ENCODE measurements at regions not wholly inside any gene's neighbourhood (a gene's known extent, or its start where the extent isn't known, plus 50 kb on each side); places are given as distances from the start of the nearest gene placed in this dataset.
"Not testable (repeated sequence)": the region's sequence is repeated elsewhere in the genome, so short reads cannot be mapped to it uniquely, and the experiment has no call there.

DNA sequence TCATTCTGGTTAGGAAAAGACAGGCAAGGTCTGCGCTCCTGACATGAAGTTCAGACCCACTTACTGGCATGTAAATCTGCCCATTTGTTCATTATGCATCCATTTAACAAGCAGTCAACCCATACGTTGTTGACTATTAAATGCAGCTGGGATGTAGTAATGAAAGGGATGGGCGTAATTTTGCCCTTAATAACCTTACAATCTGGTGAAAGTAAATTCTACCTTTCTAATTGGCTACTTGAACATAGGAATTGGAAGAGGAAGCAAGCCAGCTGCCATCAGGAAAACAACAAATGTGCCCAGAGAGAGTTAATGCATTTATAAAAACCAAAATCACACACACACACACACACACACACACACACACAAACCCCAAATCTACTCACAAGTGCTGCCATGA, 170.2 kb upstream of the PITRM1 start:
- DNase-seq (ENCODE audit: low read depth): no peak

- no peak for DNase-seq (ENCODE audit: low read depth)
These were observed 167.6 kb upstream of the PITRM1 start for GRCh38 chr10:3340127-3340730.

DNA sequence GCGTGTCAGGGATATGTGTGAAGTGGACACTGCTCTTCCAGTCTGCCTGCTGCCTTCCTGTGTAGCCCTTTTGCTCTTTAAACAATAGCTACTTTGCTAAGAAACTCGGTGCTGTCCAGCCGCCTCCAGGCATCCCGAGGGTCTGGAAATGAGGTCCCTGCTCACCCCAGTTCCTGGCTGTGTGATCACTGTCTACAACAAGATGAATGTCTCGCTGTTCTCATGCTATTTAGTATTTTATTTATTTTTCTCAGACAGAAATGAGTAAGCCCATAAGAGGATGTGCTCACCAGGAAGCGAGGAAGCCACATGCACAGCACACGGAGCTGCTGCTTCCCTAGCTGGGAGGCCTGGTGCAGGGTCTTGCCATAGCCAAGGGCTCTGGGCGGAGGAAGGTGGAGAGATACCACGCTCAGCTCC, 167.0 kb upstream of the PITRM1 start:
- DNase-seq (ENCODE audit: low read depth): no peak

DNA sequence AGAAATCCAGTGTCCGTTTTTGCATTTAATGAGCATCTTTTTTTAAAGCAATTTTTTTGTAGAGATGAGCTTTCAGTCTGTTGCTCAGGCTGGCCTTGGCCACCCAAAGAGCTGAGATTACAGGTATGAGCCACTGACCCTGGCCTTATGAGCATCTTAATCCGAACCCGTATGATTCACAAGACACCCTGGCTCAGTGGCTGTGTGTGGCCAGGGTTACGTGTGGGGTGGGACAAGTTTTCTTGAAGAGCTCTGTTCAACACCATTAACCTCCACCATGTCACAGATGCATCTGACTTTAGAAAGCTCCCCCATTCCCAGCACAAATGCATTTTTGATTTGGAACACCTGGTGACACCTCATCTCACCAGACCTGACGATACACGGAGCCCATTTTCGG, 166.5 kb upstream of the PITRM1 start:
- DNase-seq (ENCODE audit: low read depth): no peak

- no peak for DNase-seq (ENCODE audit: low read depth)
These were observed 165.2 kb upstream of the PITRM1 start for GRCh38 chr10:3337741-3338140.

DNA sequence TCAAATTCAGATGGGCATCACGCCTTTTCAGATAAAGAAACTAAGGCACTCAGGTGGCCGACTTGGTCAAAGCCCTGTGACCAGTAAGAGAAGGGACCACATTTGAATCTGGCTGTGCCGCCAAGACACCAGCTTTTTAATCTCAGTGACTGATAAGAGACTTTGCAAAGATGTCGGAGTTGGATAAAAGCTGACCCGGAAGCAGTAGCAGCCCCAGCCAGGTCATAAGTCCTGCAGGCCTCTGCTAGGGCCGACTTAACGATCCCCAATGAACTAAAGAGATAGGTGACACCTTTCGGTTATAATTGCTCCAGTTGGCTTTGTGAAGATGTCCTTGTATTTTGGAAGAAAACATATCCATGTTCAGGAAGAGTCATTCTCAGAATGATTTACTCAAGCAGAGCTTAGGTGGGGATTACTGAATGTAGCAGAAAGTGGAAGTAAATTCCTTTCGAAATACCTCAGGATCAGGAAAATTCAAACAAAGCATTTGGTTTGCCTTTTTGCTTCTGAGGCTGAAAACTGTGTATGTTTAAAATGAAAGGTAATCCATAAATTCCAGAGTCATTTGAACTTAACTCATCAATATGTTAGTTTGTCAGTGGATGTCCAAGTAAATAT, 164.2 kb upstream of the PITRM1 start:
- DNase-seq (ENCODE audit: low read depth): no peak

GRCh38 chr10:3333426-3333825, 160.8 kb upstream of the PITRM1 start:
- DNase-seq (ENCODE audit: low read depth): no peak

GRCh38 chr10:3331690-3332230, 159.2 kb upstream of the PITRM1 start:
- DNase-seq (ENCODE audit: low read depth): no peak

- DNase-seq (ENCODE audit: low read depth): no peak
These were observed 158.6 kb upstream of the PITRM1 start for GRCh38 chr10:3331187-3331586.

DNA sequence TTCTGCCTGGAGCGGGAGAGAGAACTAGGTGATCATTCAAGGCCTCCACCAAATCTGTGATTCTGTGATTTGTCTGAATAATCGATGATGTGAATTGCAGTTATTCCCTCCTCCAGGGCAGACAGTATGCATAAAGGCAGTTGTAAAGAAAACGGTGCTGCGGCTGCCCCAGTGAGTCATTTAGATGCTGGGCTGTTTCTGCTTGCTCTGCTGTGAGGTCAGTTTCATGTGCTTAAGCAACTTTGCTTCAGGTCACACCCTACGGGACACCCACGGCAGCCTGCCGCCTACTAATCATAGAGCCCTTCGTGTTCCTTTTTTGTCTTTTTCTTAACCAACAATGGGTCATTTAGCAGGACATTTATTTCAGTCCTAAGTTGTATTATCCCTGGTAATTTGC, 158.1 kb upstream of the PITRM1 start:
- DNase-seq (ENCODE audit: low read depth): no peak

DNA sequence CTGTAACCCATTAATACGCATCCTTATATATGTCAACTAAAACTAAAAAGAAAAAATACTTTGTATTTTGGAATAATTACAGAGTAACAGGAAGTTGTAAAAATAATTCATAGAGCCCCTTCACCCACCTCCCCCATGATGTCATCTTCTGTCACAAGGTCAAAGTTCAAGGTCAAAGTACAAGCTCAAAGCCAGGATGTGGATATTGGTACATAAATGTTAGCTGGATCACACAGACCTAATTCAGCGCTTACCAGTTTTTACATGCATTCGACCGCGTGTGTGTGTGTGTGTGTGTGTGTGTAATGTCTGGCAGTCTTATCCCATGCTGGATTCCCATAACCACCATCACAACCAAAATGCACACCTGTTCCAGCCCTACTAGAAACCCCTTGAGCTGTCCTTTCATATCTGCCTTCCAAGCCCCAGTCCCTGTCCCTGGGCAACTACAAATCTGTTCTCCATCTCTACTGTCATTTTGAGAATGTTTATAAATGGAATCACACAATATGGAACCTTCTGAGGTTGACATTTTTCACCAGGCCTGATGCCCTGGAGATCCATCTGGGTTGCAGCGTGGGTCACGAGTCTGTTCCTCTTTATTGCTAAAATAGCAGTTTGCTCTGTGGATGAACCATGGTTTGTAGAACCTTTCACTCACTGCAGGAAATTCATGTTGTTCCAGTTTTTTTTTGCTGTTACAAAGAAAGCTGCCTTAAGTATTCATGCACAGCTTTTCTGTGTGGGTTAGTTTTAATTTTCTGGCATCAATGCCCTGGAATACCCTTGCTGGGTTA, 153.6 kb upstream of the PITRM1 start:
- DNase-seq (ENCODE audit: low read depth): no peak

GRCh38 chr10:3324612-3325038, 152.0 kb upstream of the PITRM1 start:
- no peak for DNase-seq (ENCODE audit: low read depth)

GRCh38 chr10:3323865-3324498, 151.4 kb upstream of the PITRM1 start:
- no peak for DNase-seq (ENCODE audit: low read depth)

- no peak for DNase-seq (ENCODE audit: low read depth)
These were observed 148.5 kb upstream of the PITRM1 start for GRCh38 chr10:3321123-3321522.

GRCh38 chr10:3319811-3320226, 147.2 kb upstream of the PITRM1 start:
- no peak for DNase-seq (ENCODE audit: low read depth)

- not testable (repeated sequence) for DNase-seq (ENCODE audit: low read depth)
These were observed 145.9 kb upstream of the PITRM1 start for GRCh38 chr10:3318480-3318807.

- not testable (repeated sequence) for DNase-seq (ENCODE audit: low read depth)
These were observed 145.2 kb upstream of the PITRM1 start for GRCh38 chr10:3317553-3318479.

GRCh38 chr10:3314445-3315085, 142.0 kb upstream of the PITRM1 start:
- not testable (repeated sequence) for DNase-seq (ENCODE audit: low read depth)

GRCh38 chr10:3313784-3314444, 141.3 kb upstream of the PITRM1 start:
- DNase-seq (ENCODE audit: low read depth): not testable (repeated sequence)

- no peak for DNase-seq (ENCODE audit: low read depth)
These were observed 139.9 kb upstream of the PITRM1 start for GRCh38 chr10:3312403-3312940.

Data from T-helper 22 cell (primary cell).